Progenitor cell of endocrine pancreas (in vitro differentiated cells): ENCODE measurements at regions not wholly inside any gene's neighbourhood (a gene's known extent, or its start where the extent isn't known, plus 50 kb on each side); places are given as distances from the start of the nearest gene placed in this dataset.

ENCODE experiments used
- DNase-seq: peaks from one replicate; pipeline ENCODE4 v3.0.0; 2021; ENCODE audit warnings: low spot score; ENCODE audit not compliant: unreplicated experiment
- H3K27ac Mint-ChIP-seq: 2 replicates; pipeline ENCODE4 v1.8.0; 2021; ENCODE audit warnings: mild to moderate bottlenecking, moderate library complexity, mixed read lengths
- H3K27me3 Mint-ChIP-seq: 2 replicates; pipeline ENCODE4 v1.8.0; 2021; ENCODE audit warnings: mixed read lengths
- H3K36me3 Mint-ChIP-seq: 2 replicates; pipeline ENCODE4 v1.8.0; 2022; ENCODE audit warnings: mixed read lengths; ENCODE audit not compliant: insufficient read depth
- H3K4me1 Mint-ChIP-seq: 2 replicates; pipeline ENCODE4 v1.8.0; 2021; ENCODE audit warnings: low read depth, mixed read lengths
- H3K4me3 Mint-ChIP-seq: 2 replicates; pipeline ENCODE4 v1.8.0; 2021; ENCODE audit warnings: low read depth, mild to moderate bottlenecking, moderate library complexity, mixed read lengths
- H3K9me3 Mint-ChIP-seq: 2 replicates; pipeline ENCODE4 v1.8.0; 2021; ENCODE audit warnings: low read depth, mixed read lengths
- CTCF ChIP-seq: fragments of 200-600 bp; sonication (generic); IDR thresholded peaks from one replicate; pipeline ENCODE4 v1.5.0; 2021; ENCODE audit warnings: antibody characterized with exemption, mild to moderate bottlenecking; ENCODE audit not compliant: unreplicated experiment

- no peak for TF ChIP-seq CTCF
- no peaks in the 10 kb centered on the region for H3K36me3 Mint-ChIP-seq
- H3K4me3 Mint-ChIP-seq = no peak overlapping the region
Measured at GRCh38 chr2:172281648-172282570, 145.5 kb upstream of the ITGA6 start.

GRCh38 chr2:172282944-172283343, 144.4 kb upstream of the ITGA6 start:
- no peaks in the 10 kb centered on the region for H3K9me3 Mint-ChIP-seq
- no peak for DNase-seq
- no peak overlapping the region for H3K4me3 Mint-ChIP-seq
- no peak overlapping the region for H3K27ac Mint-ChIP-seq
- peaks cover 7% of the 10 kb centered on the region for H3K27me3 Mint-ChIP-seq
- no peaks in the 10 kb centered on the region for H3K36me3 Mint-ChIP-seq
- H3K4me1 Mint-ChIP-seq = peaks cover 2% of the 10 kb centered on the region
- TF ChIP-seq CTCF = no peak

More at GRCh38 chr2:172281648-172282570, 145.5 kb upstream of the ITGA6 start:
- Mint-ChIP-seq H3K9me3 (peaks cover 3% of the 10 kb centered on the region), H3K27ac (no peak overlapping the region), H3K4me1 (peaks cover 2% of the 10 kb centered on the region), H3K27me3 (peaks cover 7% of the 10 kb centered on the region)
- no peak for DNase-seq

GRCh38 chr2:172283476-172283875, 143.9 kb upstream of the ITGA6 start:
- H3K9me3 Mint-ChIP-seq = no peaks in the 10 kb centered on the region
- no peak overlapping the region for H3K4me3 Mint-ChIP-seq
- H3K4me1 Mint-ChIP-seq = peaks cover 2% of the 10 kb centered on the region
- DNase-seq = no peak
- H3K27me3 Mint-ChIP-seq = peaks cover 7% of the 10 kb centered on the region
- no peaks in the 10 kb centered on the region for H3K36me3 Mint-ChIP-seq
- TF ChIP-seq CTCF = no peak
- H3K27ac Mint-ChIP-seq = no peak overlapping the region

GRCh38 chr2:172284209-172284608, 143.2 kb upstream of the ITGA6 start:
- H3K4me1 Mint-ChIP-seq = peaks cover 2% of the 10 kb centered on the region
- no peak overlapping the region for H3K4me3 Mint-ChIP-seq
- DNase-seq = no peak
- no peaks in the 10 kb centered on the region for H3K9me3 Mint-ChIP-seq
- H3K36me3 Mint-ChIP-seq = no peaks in the 10 kb centered on the region
- no peak for TF ChIP-seq CTCF
- H3K27me3 Mint-ChIP-seq = peaks cover 7% of the 10 kb centered on the region
- H3K27ac Mint-ChIP-seq = no peak overlapping the region

GRCh38 chr2:172285010-172285621, 142.3 kb upstream of the ITGA6 start:
- peaks cover 7% of the 10 kb centered on the region for H3K27me3 Mint-ChIP-seq
- H3K9me3 Mint-ChIP-seq = no peaks in the 10 kb centered on the region
- H3K36me3 Mint-ChIP-seq = no peaks in the 10 kb centered on the region
- H3K4me1 Mint-ChIP-seq = peaks cover 2% of the 10 kb centered on the region
- TF ChIP-seq CTCF = no peak
- no peak for DNase-seq
- no peak overlapping the region for H3K27ac Mint-ChIP-seq
- no peak overlapping the region for H3K4me3 Mint-ChIP-seq
